PFSK-1 (cell line): ENCODE measurements at regions not wholly inside any gene's neighbourhood (a gene's known extent, or its start where the extent isn't known, plus 50 kb on each side); places are given as distances from the start of the nearest gene placed in this dataset.

Experiments used
- FOXP2 ChIP-seq: optimal IDR thresholded peaks from 2 replicates; pipeline ENCODE3; 2011; ENCODE audit warnings: borderline replicate concordance, control low read depth, inconsistent platforms; ENCODE audit not compliant: insufficient read depth; ENCODE audit errors: extremely low read length, extremely low read depth
- POLR2AphosphoS5 ChIP-seq: IDR thresholded peaks from 2 replicates; pipeline ENCODE4 v1.6.1; 2012; ENCODE audit warnings: low read depth, mild to moderate bottlenecking, control low read depth, low read length, moderate library complexity
- SIN3A ChIP-seq: IDR thresholded peaks from 2 replicates; pipeline ENCODE4 v1.6.1; 2012; ENCODE audit warnings: mild to moderate bottlenecking, low read length, moderate library complexity, borderline replicate concordance; ENCODE audit not compliant: insufficient read depth
- TAF1 ChIP-seq: IDR thresholded peaks from 2 replicates; pipeline ENCODE4 v1.6.1; 2012; ENCODE audit warnings: low read length, control low read depth, borderline replicate concordance; ENCODE audit not compliant: insufficient read depth
- TF ChIP-seq, protein P1 (sequence below), 2 experiments: IDR thresholded peaks; 2 replicates each; pipeline versions ENCODE4 v1.6.1 to v1.8.0; 2011 to 2012; ENCODE audit warnings: low read depth in 2 of 2, low read length in 2 of 2, control low read depth in 1 of 2, inconsistent platforms in 1 of 2, mild to moderate bottlenecking in 1 of 2, moderate library complexity in 1 of 2; ENCODE audit not compliant: insufficient read depth in 1 of 2

DNA sequence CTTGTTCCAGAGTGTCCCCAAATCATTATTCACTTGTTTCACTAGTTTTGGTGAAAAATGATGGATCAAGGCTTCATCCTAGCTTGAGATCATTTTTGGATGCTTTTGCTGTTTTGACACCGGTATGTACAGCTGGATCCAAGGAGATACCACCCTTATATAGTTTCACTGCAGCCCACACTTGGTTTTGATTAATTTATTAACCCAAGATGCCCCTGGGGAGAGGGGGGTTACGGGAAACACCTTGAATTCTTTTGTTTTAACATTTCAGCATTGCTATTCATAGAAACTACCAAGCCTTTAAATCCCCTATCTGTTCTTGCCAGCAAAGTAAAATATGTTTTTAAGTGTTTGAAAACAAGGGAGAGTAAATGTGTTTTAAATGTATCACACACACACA is 457.7 kb upstream of the RUNX1 start:
- TF ChIP-seq POLR2AphosphoS5: no peak
- TF ChIP-seq TAF1: no peak
- TF ChIP-seq, protein P1, sequence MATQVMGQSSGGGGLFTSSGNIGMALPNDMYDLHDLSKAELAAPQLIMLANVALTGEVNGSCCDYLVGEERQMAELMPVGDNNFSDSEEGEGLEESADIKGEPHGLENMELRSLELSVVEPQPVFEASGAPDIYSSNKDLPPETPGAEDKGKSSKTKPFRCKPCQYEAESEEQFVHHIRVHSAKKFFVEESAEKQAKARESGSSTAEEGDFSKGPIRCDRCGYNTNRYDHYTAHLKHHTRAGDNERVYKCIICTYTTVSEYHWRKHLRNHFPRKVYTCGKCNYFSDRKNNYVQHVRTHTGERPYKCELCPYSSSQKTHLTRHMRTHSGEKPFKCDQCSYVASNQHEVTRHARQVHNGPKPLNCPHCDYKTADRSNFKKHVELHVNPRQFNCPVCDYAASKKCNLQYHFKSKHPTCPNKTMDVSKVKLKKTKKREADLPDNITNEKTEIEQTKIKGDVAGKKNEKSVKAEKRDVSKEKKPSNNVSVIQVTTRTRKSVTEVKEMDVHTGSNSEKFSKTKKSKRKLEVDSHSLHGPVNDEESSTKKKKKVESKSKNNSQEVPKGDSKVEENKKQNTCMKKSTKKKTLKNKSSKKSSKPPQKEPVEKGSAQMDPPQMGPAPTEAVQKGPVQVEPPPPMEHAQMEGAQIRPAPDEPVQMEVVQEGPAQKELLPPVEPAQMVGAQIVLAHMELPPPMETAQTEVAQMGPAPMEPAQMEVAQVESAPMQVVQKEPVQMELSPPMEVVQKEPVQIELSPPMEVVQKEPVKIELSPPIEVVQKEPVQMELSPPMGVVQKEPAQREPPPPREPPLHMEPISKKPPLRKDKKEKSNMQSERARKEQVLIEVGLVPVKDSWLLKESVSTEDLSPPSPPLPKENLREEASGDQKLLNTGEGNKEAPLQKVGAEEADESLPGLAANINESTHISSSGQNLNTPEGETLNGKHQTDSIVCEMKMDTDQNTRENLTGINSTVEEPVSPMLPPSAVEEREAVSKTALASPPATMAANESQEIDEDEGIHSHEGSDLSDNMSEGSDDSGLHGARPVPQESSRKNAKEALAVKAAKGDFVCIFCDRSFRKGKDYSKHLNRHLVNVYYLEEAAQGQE (IDR thresholded peaks at IDR 0.05; ENCODE audit: insufficient read depth in 1 of 2, low read depth in 2 of 2, low read length in 2 of 2): no peak
- no peak for TF ChIP-seq SIN3A
- no peak for TF ChIP-seq FOXP2

DNA sequence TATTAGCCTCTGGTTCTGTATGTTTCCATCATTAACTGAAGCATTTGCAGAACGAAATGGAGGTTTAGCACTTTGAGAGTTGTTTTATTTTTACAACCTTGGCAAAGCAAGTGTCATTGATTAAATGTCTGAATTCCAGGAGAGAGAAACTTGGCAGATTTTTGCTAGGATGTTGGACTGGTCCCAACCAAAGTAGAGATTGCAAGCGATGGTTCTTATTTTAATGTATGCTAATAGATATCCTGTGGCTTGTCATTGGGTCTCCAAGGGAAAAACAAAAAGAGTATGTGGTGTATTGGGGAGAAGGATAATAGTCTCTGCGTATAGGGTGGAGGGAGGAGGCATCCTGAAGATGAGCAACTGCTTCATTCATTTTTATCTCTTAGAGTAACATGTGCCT is 457.2 kb upstream of the RUNX1 start:
- TF ChIP-seq SIN3A (no peak), FOXP2 (no peak), TAF1 (no peak), POLR2AphosphoS5 (no peak)
- TF ChIP-seq, protein P1 (IDR thresholded peaks at IDR 0.05; ENCODE audit: insufficient read depth in 1 of 2, low read depth in 2 of 2, low read length in 2 of 2): no peak

DNA sequence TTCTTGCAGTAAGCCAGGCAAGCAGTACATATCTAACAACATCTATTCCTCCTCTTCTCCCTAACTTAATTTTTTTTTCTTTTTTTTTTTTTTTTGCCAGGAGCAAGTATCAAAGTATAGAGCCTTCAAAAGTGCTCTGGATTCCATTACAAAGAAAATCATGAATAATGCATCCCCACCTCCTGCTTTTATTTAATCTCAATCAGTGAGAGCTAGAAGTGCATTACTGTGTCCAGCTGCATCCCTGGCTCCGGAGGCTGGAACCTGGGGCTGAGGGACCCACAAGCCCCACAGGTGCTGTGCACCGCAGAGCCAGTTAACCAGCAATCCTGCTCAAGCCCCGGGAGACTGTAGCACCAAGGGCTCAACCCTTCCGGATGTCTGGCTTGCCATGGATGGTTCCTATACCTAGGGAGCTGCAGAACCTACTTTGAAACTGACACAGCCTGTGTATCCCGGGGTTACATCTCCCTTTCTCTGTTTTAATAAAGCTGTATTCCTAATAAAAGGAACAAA is 455.9 kb upstream of the RUNX1 start:
- TF ChIP-seq SIN3A (no peak), POLR2AphosphoS5 (no peak), TAF1 (no peak), FOXP2 (no peak)
- TF ChIP-seq, protein P1 (IDR thresholded peaks at IDR 0.05; ENCODE audit: insufficient read depth in 1 of 2, low read depth in 2 of 2, low read length in 2 of 2): no peak

DNA sequence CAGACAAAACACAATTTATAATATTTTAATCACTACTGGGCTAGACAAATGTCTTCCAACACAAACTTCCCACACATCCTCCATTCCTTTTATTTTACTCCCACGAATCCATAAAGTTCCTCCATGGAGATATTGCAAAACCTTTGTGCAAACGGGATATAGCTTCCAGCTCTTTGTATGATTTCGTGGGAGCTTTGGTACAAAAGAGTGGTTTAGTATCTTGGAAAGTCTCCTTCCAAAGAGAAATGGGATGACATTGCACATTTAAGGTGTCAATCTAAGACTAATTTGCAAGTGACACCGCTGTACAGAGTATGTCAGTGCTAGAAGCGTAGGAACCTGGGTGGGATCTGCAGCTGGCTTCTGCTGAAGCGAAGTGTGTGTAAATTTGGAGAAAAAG is 455.2 kb upstream of the RUNX1 start:
- TF ChIP-seq POLR2AphosphoS5 (no peak), SIN3A (no peak)
- TF ChIP-seq, protein P1 (IDR thresholded peaks at IDR 0.05; ENCODE audit: insufficient read depth in 1 of 2, low read depth in 2 of 2, low read length in 2 of 2): no peak

DNA sequence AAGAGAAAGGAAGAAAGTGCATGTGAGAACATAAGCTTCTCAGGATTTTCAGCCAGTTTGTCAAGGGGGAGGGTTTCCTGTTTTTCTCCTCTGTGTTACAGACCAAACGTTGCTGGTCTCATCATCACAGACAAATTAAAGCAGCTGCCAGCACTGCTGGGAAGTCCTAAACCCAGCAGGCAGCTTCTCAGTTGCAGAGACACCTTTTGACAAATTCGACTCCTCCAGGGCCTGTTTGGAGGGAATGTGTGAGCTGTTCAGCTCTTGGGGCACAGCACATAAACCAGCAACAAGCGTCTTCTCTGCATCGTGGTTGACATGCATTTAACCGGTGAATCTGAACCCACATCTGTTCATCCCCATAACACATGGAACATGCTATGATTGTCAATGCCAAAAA is 454.6 kb upstream of the RUNX1 start:
- TF ChIP-seq, protein P1 (IDR thresholded peaks at IDR 0.05; ENCODE audit: insufficient read depth in 1 of 2, low read depth in 2 of 2, low read length in 2 of 2): no peak
- TF ChIP-seq TAF1 (no peak), SIN3A (no peak), POLR2AphosphoS5 (no peak), FOXP2 (no peak)
